SIG-M5 treated with dmso at 0.1 percent for 504 hours (cell line): ENCODE measurements at regions not wholly inside any gene's neighbourhood (a gene's known extent, or its start where the extent isn't known, plus 50 kb on each side); places are given as distances from the start of the nearest gene placed in this dataset.
A peak's percentile ranks its signal among the peaks of the same experiment; 100 is the strongest.
"Not testable (repeated sequence)": the region's sequence is repeated elsewhere in the genome, so short reads cannot be mapped to it uniquely, and the experiment has no call there.

Experiments
- DNase-seq: peaks from one replicate; lab custom pipeline; 2025; ENCODE audit not compliant: unreplicated experiment; lab: John Stamatoyannopoulos, UW

DNA sequence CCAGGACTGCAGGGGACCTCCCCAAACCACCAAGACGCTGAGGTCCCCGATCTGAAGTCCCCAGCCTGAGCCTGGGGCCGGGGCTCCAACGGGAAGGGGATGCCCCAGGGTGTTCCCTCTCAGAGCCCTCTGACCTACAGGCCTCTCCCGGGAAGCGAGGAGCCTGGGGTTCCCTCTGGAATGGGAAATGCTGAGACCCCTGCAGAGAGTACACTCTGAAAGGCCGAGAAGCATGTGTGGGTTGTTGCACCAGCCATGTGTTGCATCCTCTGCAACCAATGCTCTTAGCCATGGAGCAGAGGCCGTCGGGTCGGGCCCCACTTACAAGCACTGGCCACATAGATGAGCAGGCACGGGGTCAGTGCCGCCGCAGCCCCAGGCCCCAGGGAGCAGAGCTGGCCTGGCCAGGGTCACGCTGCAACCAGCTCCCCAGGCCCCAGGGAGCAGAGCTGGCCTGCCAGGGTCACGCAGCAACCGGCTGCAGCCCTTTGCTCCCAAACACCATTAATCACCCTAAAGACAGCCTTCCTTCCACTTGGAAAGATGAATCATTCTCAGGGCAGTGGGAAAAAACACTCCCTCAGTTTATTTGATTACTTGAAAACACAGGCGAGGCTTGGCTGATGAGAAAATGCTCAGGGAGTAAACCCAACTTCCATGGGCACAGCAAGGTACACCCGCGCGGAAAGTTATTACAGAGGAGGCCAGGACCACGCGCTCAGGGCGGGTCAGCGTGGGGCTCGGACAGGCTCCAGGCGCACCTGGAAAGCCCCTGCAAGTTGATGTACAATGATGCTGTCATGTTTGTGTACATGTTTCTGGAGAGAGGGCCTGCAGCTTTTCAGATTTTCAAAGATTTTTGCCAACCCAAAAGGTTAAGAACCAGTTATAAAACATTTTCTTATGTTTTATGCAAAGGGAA, 78.0 kb upstream of the AFDN start:
- no peak for DNase-seq

DNA sequence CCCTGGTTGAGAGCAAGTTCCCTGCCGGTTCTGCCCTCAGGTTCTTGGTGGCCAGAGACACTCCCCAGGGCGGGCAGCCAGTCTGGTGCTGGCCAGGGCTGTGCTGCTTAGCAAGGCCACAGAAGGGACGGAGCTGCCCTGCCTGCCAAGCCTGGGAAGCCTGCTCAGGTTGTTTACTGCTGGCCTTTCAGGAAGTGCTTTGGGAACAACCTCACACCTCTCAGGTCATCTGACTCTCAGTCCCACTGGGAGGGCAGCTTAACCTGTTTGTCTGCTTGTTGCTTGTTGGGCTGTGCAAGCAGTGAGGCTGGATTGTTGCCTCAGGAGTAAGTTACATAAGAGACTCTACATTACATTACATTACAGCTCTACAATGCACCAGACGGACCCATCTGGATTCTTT, 75.8 kb upstream of the AFDN start:
- DNase-seq = peak; percentile 43

DNA sequence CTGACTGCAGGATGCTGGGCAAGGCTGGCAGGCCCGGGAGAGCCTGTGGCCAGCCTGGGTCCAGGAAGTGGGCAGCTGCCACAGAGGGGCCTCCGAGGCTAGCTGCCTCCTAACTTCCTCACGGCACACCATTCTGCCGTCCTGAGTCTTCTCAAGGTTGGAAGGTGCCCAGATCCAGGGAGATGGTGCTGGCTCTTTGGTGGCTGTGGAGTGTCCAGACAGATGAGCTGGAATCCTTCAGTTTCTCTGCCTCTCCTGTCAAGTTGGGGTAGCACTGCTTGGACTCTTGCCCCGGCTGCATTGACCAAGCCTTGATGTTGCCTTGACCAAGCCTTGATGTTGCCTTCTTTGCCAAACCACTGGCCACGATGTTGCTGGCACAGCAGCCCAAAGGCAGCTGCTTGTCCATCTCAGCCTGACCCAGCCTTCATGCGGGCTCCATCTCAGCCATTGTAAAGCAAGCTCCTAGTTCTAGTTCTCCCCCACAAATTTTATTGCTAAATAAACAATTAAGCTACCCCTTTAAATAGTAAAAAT, 75.1 kb upstream of the AFDN start:
- DNase-seq = no peak

DNA sequence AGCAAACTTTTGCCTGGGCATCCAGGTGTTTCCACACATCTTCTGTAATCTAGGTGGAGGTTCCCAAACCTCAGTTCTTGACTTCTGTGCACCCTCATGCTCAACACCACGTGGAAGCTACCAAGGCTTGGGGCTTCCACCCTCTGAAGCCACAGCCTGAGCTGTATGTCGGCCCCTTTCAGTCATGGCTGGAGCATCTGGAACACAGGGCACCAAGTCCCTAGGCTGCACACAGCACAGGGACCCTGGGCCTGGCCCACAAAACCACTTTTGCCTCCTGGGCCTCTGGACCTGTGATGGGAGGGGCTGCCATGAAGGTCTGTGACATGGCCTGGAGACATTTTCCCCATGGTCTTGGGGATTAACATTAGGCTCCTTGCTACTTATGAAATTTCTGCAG, 73.4 kb upstream of the AFDN start:
- DNase-seq = not testable (repeated sequence)

DNA sequence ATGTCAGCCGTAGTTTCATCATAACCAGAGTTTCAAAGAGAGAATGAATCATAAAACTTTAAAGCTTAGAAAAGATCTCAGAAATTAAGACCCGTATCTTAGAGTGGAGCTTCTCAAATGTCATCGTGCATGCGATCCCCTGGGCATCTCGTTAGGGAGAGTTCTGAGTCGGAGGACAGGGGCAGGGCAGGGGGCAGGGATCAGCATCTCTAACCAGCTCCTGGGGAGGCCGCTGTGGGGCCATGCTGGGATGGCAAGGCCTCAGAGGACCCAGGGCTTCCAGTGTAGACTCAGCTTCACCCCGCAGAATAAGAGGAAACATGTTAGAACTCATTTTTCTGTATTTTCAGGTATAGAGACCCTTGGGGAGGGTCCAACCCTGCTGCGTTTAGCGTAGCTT, 72.0 kb upstream of the AFDN start:
- no peak for DNase-seq

DNA sequence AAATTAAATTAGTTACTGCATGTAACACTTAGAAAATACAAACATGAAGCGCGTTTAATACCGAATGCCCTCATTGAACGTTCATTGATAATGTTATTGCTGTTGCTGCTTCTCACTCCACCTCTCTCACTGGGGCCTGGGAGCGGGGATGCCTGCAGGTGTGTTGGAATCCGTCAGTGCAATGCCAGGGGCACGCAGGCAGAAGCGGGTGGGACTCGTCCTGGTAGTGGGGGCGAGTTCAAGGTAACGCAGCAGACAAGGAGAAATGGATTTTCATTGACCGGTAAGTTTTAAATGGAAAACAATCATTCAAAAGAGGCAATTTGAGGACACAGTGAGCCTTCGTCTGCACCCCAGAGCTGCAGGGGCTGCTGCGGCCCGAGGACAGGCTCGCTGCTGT, 71.2 kb upstream of the AFDN start:
- DNase-seq = no peak

DNA sequence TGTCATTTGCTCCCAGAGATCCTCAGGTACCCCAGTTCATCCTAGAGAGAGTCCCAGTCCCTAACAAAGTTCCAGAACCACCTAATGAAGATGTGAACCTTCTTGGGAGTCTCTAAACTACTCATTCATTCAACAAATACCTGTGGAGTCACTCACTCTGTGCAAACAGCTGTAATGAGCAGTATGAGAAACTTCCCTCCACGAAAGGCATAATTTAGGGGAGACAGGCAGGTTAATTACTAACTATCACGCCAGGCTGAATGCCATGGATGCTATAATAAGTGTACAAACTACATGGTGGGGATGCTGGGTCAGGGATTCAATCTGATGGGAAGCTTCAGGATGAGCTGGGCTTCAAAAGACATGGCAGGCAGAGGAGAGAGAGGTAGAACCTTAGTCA, 70.1 kb upstream of the AFDN start:
- no peak for DNase-seq

DNA sequence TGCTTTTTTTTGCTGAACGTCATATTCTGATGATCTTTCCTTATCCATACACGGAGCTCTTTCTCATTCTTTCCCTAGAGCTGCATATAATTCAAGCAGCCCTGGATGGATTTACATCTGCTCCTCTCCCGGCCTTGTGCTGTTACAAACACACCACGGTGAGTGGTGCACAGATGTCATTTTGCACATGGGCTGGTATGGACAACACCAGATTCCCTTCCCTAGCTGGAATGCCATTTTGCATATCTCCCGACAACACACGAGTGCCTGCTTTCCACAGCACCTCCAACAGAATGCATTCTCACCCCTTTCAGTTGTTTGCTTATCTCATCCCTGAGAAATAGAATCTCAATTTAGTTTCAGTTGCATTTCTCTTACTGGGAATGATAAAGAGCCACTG, 69.5 kb upstream of the AFDN start:
- DNase-seq = no peak

DNA sequence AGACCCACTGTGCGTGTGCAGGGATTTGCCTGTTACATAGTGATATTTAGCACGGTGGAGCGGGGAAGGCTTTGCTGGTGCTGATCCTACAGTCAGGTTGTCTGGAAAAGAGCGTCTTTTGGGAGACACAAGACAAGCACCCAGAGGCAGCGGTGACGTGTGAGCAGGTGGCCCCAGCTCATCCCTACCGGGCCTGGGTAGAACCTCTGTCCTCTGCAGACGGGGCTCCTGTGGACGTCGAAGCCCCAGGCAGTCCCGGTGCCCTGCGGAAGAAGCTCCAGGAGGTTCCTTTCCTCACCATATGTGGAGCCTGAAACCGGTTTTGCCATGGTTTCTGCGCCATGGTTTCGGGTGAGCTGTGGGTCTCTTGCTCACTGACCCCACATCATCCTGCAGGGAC, 68.9 kb upstream of the AFDN start:
- DNase-seq = no peak

DNA sequence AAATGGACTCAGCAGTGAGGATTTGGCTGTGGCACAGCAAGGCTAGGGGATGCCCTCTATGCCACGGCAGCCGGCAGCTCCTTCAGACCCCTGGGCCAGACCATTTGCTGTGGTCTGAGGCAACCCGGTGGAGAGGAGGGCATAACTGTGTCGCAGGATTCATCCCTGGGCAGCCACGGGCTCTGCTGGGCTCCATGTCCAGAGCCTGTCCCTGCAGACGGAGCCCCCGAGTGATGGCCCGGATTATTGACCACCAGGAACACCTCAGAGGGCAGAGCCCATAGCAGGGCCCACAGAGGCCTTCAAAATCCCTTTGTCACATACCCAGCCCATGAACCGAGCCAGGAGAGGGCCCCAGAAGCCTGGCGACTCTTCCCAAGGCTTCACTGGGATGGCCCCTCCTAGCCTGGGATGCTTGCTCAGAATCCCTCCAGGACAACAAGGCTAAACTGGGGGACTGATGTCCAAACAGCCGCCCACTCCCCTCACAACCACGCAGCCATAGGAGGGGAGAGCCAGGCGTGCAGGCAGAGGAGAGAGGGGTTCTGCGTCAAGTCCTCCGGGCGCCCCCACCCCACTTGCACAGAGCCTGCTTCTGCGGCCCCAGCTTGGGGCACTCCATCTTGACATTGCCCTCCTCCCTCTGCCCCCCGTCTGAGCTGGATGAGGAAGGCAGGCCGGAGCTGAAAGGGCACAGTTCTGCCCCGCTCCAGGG, 68.2 kb upstream of the AFDN start:
- DNase-seq = no peak

DNA sequence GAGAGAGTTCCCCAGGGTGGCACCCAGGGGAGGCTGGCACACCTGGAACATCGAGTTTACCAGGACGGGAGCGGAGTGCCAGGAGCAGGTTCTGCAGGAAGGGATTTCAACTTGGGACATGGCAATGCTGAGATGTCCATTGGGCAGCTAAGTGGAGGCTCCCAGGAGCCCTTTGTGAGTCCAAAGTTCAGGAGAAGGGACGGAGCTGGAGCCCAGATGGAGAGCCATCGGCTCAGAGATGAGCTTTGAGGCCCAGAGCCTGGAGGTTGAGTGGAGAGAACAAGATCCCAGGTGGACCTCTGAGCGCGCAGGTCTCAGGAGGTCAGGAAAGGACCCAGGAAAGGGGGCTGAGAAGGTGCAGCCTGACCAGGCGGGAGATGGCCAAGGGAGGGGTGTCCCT, 67.5 kb upstream of the AFDN start:
- no peak for DNase-seq

DNA sequence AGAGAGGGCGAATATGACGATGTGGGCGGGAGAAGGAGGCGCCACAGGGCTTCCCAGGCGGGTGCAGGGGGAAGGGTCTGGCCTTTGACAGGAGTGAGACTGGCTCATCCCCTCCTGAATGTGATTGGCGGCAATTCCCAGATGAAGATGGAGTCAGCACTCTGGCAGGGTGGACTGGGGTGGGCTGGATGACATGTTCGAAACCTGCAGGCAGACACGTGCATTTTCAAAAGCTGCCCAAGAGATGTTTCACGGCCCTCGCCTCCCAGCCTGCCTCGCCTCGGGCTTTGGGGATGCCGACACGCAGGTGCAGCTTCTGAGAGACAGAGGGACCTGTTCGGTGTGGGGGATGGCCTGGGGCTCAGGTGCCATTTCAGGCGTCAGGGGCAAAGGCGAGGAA, 66.8 kb upstream of the AFDN start:
- DNase-seq = no peak

DNA sequence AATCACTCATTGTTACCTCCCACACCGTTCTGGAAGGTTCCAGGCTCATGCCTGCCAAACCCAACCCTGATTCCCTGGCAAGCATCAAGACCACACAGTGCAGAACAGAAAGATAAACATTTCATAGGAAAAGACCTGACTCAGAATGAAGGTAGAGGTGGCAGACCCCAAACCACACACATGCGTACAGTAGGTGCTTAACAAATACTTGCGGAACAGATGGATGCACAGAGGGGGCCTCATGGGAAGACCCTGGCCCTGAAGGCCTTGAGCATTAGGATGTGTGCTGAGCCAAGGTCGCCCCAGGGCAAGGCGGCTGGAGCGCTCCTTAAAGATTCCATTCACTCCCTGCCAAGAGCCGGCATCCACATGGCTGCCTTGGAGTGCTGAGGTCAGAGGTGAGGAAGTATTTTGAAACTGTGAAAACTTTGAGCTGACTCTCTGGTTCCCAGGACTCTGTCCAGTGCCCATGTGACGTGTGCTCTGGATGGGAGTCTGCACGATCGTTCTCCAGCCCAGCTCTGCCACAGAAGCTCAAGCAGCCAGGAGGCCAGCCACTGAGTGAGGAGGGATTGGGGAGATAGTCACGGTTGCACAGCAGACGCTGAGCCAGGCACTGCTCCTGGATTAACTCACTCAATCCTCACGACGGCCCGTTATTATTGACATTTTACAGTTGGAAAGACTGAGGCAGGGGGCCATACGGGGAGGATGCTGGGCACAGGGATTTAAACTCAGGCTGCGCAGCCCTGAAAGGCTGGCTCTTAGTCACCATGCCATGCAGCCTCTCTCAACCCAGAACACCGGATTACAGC, 65.5 kb upstream of the AFDN start:
- no peak for DNase-seq

DNA sequence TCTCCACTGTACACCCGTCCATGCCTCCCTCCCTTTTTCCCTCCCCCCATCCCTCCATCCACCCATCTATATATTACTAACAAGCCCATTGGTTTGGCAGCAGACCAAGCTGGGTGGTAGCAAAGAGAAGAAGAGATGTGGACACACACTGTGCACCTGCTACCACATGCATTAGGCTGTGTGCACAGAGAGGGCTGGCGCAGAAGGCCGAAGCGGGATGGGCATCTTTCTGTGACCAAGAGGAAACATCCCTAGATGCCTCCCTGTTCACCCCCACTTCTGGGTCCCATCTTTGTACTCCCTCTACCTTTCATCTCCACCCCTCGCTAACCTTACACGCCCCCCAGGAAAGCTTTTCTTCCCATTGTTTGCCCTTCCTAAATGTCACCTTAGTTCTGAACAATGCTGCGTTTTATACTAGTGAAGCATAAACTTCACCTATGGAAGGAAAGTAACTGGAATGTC, 64.9 kb upstream of the AFDN start:
- no peak for DNase-seq

DNA sequence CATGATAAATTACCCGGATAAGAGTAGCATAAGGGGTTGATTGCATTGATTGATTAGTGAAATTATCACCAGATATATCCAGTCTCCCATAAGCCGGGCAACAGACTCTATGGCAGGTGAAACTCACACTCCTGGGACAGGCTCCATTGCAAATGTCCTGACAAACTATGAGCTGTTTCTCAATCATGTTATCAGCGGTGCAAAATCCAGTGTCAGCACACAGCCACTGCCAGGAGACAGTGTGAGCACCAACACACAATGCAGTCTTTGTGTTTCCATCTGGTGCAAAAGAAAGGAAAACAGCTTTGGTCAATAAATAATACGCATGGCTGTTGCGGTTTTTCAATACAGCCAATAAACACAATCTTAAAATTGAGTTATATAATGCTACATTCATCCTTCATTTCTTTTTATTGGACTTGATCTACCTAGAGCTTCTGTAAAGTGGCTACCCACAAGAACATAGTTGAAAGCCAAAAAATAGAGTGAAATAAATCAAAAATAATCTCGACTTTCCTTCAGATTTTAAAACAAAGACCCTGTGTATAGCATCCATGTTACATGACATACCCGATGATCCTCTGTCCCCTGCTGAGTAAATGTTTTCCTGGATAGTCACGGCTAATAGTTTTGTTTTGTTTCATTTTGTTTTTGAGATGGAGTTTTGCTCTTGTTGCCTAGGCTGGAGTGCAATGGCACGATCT, 64.3 kb upstream of the AFDN start:
- DNase-seq = no peak

DNA sequence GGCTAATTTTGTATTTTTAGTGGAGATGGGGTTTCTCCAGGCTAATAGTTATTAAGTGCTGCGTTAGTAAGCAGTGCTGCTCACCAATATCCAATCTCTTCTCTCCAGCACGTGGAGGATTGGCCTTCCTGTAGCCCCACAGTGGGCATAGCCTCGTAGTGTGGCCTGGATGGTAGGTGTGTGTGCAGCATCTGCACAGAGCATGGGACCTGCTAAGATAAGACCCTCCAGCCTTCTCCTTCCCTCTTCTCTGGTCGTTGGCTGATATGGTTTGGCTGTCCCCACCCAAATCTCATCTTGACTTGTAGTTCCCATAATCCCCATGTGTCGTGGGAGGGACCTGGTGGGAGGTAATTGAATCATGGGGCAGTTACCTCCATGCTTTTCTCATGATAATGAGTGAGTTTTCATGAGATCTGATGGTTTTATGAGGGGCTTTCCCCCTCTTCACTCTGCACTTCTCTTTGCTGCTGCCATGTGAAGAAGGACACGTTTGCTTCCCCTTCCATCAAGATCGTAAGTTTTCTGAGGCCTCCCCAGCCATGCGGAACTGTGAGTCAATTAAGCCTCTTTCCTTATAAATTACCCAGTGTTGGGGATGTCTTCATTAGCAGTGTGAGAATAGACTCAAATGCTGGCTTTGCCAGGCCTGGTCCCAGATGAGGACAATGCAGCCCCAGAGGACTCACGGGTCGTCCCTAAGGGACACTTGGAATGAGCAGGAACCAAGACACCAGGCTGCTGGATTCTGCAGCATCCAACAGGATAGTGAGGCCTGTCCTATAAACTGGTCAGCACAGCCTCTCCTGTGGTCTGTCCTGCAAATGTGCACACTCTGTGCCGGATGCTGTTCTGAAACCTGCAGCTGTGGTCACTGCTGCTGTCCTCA, 63.4 kb upstream of the AFDN start:
- no peak for DNase-seq

DNA sequence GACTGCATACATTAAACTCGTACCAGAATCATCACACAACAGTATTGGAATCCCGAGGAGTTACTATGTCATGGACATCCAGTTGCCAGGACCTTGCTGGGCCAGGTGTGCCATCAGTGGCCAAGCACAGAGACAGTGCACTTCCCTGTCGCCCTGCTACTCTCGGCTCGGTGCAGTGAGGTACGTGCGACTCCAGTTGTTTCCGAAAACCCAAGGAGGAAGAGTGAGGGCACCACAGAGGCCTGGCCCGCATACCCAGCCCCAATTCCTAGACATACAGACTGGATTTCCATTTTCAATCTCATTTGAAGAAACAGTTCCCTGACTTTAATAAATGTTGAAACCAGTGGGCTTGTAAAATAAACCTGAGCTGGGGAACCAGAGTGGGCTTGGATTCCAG, 62.5 kb upstream of the AFDN start:
- DNase-seq = no peak

DNA sequence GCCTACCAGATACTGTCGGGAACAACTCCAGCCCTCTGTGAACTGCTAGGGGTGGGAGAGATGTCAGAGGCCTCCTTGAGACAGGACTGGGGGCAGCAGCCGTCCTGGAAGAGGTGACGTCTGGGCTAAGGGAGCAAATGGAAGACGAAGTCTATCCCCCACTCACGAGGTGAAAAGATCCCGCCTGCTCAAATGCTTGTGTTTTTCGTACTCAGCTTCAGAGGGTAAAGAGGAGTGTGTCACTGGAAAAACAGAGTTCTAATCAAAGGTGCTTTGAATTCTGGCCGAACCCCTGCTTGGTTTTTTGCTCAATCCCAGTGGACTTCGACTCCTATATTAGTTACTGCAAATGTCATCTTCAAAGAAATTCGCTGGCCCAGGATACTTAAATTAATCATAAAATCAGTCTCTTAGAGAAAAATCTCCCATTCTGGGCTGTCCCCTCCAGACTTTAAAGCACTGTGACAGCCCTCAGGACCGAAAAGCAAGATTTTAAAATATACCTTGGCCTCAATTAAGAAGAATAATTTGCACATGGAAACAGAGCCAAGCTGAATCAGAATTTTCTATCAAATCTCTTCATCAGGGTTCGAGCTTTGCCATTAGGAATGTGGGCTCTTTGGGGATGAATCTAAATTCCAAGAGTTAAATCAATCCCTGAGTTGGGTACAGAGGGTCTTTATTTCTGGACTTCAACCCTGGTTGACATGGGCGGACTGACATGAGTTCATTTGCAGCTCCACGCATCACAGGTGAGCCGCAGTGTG, 61.8 kb upstream of the AFDN start:
- DNase-seq = no peak
